Panc1 (cell line): ENCODE measurements at regions not wholly inside any gene's neighbourhood (a gene's known extent, or its start where the extent isn't known, plus 50 kb on each side); places are given as distances from the start of the nearest gene placed in this dataset.

Experiments used
- ATAC-seq: fragments of 200-7000 bp; cut with Tn5 transposase; 2 replicates; pipeline ENCODE4 v1.9.1; 2020; ENCODE audit warnings: mild to moderate bottlenecking, moderate library complexity
- BruUV-seq: library from RNA; stranded (reverse); fragments of 400-500 nt; replicated peaks from 2 replicates; lab custom pipeline; 2021; lab: Mats Ljungman, UMichigan
- CTCF ChIA-PET: fragments of 300-600 bp; sonication (Branson Sonifier 250); formaldehyde crosslinking; loops from one replicate; lab custom pipeline; 2022; ENCODE audit warnings: antibody characterized with exemption; lab: Charles Lee
- POLR2A ChIA-PET: fragments of 300-600 bp; sonication (Branson Sonifier 250); formaldehyde crosslinking; loops from one replicate; lab custom pipeline; 2022; ENCODE audit warnings: antibody characterized with exemption; lab: Charles Lee
- DNase-seq: peaks from one replicate; pipeline ENCODE4 v3.0.0-alpha.2; 2010; ENCODE audit warnings: low read depth, low spot score
- H3K27ac ChIP-seq: 2 replicates; pipeline ENCODE4 v1.5.1; 2011; ENCODE audit warnings: mild to moderate bottlenecking, low read length, inconsistent platforms
- H3K27me3 ChIP-seq: fragments of 200-500 bp; sonication (Bioruptor generic); 2 replicates; pipeline ENCODE4 v1.6.0; 2014; ENCODE audit warnings: low read length, inconsistent platforms; ENCODE audit not compliant: control insufficient read depth, insufficient read depth
- H3K36me3 ChIP-seq: fragments of 200-500 bp; sonication (Bioruptor generic); 2 replicates; pipeline ENCODE4 v1.5.1; 2014; ENCODE audit warnings: inconsistent platforms, mild to moderate bottlenecking, low read length, moderate library complexity; ENCODE audit not compliant: control insufficient read depth, insufficient read depth
- H3K4me1 ChIP-seq: 2 replicates; pipeline ENCODE4 v1.5.1; 2011; ENCODE audit warnings: inconsistent platforms, mild to moderate bottlenecking, low read length, moderate library complexity; ENCODE audit not compliant: control insufficient read depth, insufficient read depth
- H3K4me3 ChIP-seq, 2 experiments: 2 replicates each; pipeline ENCODE4 v1.5.1; 2011 to 2012; ENCODE audit warnings: low read depth in 2 of 2, low read length in 2 of 2, mild to moderate bottlenecking in 2 of 2, inconsistent platforms in 1 of 2, moderate library complexity in 1 of 2
- H3K9me3 ChIP-seq: fragments of 200-500 bp; sonication (Bioruptor generic); 2 replicates; pipeline ENCODE4 v1.5.1; 2014; ENCODE audit warnings: low read depth, mild to moderate bottlenecking, inconsistent platforms, low read length, moderate library complexity; ENCODE audit not compliant: control insufficient read depth, insufficient read depth
- POLR2AphosphoS5 ChIP-seq: IDR thresholded peaks from 2 replicates; pipeline ENCODE4 v1.6.1; 2012; ENCODE audit warnings: mild to moderate bottlenecking, low read depth, low read length, moderate library complexity
- REST ChIP-seq, 2 experiments: IDR thresholded peaks; 2 replicates each; pipeline ENCODE4 v1.6.1; 2011 to 2012; ENCODE audit warnings: low read depth in 2 of 2, control low read depth in 1 of 2, low read length in 1 of 2, mild to moderate bottlenecking in 1 of 2, moderate library complexity in 1 of 2; ENCODE audit not compliant: insufficient read depth in 1 of 2
- SIN3A ChIP-seq: IDR thresholded peaks from 2 replicates; pipeline ENCODE4 v1.6.1; 2012; ENCODE audit warnings: low read depth, mild to moderate bottlenecking, low read length, moderate library complexity, borderline replicate concordance; ENCODE audit not compliant: insufficient read depth
- TCF7L2 ChIP-seq: IDR thresholded peaks from 2 replicates; pipeline ENCODE4 v1.6.1; 2011; ENCODE audit warnings: mild to moderate bottlenecking, low read depth, low read length, inconsistent platforms
- in situ Hi-C: cut with HindIII; loops from 2 replicates; pipeline ENCODE4 v1.10.0; 2016; ENCODE audit warnings: low sequenced_read_pairs, low pct_unique_long_range_greater_than_20kb
- intact Hi-C: fragments of 100-400 bp; cut with micrococcal nuclease; formaldehyde crosslinking; loops from one replicate; pipeline ENCODE4 v1.10.0; 2022; ENCODE audit not compliant: unreplicated experiment
- TF ChIP-seq, protein P1 (sequence below): fragments of 450-650 bp; IDR thresholded peaks from 2 replicates; pipeline ENCODE4 v1.5.1; 2017; ENCODE audit warnings: mild to moderate bottlenecking

- no peak overlapping the region for H3K4me3 ChIP-seq
- ATAC-seq (no peak), DNase-seq (no peak)
- H3K4me1 ChIP-seq = no peaks in the 10 kb centered on the region
- ChIA-PET CTCF (no interaction called here), POLR2A (no interaction called here)
- no peaks in the 10 kb centered on the region for H3K36me3 ChIP-seq
- H3K27ac ChIP-seq = no peak overlapping the region
- intact Hi-C loops (no loop called here), in situ Hi-C loops (no loop called here)
- TF ChIP-seq REST (IDR thresholded peaks at IDR 0.05; ENCODE audit: insufficient read depth in 1 of 2, low read depth in 2 of 2, low read length in 1 of 2) = no peak
- TF ChIP-seq, protein P1, sequence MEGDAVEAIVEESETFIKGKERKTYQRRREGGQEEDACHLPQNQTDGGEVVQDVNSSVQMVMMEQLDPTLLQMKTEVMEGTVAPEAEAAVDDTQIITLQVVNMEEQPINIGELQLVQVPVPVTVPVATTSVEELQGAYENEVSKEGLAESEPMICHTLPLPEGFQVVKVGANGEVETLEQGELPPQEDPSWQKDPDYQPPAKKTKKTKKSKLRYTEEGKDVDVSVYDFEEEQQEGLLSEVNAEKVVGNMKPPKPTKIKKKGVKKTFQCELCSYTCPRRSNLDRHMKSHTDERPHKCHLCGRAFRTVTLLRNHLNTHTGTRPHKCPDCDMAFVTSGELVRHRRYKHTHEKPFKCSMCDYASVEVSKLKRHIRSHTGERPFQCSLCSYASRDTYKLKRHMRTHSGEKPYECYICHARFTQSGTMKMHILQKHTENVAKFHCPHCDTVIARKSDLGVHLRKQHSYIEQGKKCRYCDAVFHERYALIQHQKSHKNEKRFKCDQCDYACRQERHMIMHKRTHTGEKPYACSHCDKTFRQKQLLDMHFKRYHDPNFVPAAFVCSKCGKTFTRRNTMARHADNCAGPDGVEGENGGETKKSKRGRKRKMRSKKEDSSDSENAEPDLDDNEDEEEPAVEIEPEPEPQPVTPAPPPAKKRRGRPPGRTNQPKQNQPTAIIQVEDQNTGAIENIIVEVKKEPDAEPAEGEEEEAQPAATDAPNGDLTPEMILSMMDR = no peak
- no peak for TF ChIP-seq TCF7L2
- no peak for TF ChIP-seq SIN3A
- BruUV-seq = no TSS peak
- H3K9me3 ChIP-seq = no peaks in the 10 kb centered on the region
- H3K27me3 ChIP-seq = no peaks in the 10 kb centered on the region
These were observed 191.2 kb upstream of the SOX14 start for GRCh38 chr3:137572931-137573330.

- POLR2A ChIA-PET = no interaction called here
- in situ Hi-C loops (no loop called here), intact Hi-C loops (no loop called here)
- CTCF ChIA-PET = no interaction called here
- BruUV-seq = no TSS peak
- H3K36me3 ChIP-seq = no peaks in the 10 kb centered on the region
- H3K9me3 ChIP-seq = no peaks in the 10 kb centered on the region
- H3K27me3 ChIP-seq = no peaks in the 10 kb centered on the region
- H3K27ac ChIP-seq = no peak overlapping the region
- TF ChIP-seq REST (IDR thresholded peaks at IDR 0.05; ENCODE audit: insufficient read depth in 1 of 2, low read depth in 2 of 2, low read length in 1 of 2) (no peak), POLR2AphosphoS5 (no peak), TCF7L2 (no peak), SIN3A (no peak)
- TF ChIP-seq, protein P1 = no peak
- no peaks in the 10 kb centered on the region for H3K4me1 ChIP-seq
- no peak overlapping the region for H3K4me3 ChIP-seq
- no peak for DNase-seq
- no peak for ATAC-seq
These were observed 181.6 kb upstream of the SOX14 start for GRCh38 chr3:137582484-137582883.
